Stimulated activated naive CD4-positive, alpha-beta T cell treated with Interleukin-2 at 50 U/mL for 16 hours (primary cell): ENCODE measurements at regions not wholly inside any gene's neighbourhood (a gene's known extent, or its start where the extent isn't known, plus 50 kb on each side); places are given as distances from the start of the nearest gene placed in this dataset.

Experiments used
- DNase-seq: peaks from one replicate; lab custom pipeline; 2025; lab: John Stamatoyannopoulos, UW

- no peak for DNase-seq
These were observed 408.6 kb downstream of the GALR1 start for GRCh38 chr18:77658299-77658662.

GRCh38 chr18:77658751-77659448 is 409.3 kb downstream of the GALR1 start:
- no peak for DNase-seq

- DNase-seq: no peak
These were observed 417.0 kb downstream of the GALR1 start for GRCh38 chr18:77666613-77667012.

GRCh38 chr18:77668219-77668618 is 418.6 kb downstream of the GALR1 start:
- no peak for DNase-seq

- DNase-seq: no peak
These were observed 419.7 kb downstream of the GALR1 start for GRCh38 chr18:77669331-77669730.

GRCh38 chr18:77671456-77672167 is 422.0 kb downstream of the GALR1 start:
- no peak for DNase-seq

- DNase-seq: no peak
These were observed 427.3 kb downstream of the GALR1 start for GRCh38 chr18:77676910-77677309.

GRCh38 chr18:77677536-77677935 is 427.9 kb downstream of the GALR1 start:
- DNase-seq: no peak

GRCh38 chr18:77679869-77680268 is 430.2 kb downstream of the GALR1 start:
- no peak for DNase-seq

GRCh38 chr18:77700051-77700450 is 450.4 kb downstream of the GALR1 start:
- DNase-seq: no peak

- no peak for DNase-seq
These were observed 452.3 kb downstream of the GALR1 start for GRCh38 chr18:77701977-77702376.

- DNase-seq: no peak
These were observed 453.0 kb downstream of the GALR1 start for GRCh38 chr18:77702686-77703085.

- DNase-seq: no peak
These were observed 455.7 kb downstream of the GALR1 start for GRCh38 chr18:77705301-77705700.

GRCh38 chr18:77708826-77709506 is 459.3 kb downstream of the GALR1 start:
- DNase-seq: no peak

- DNase-seq: no peak
These were observed 461.4 kb downstream of the GALR1 start for GRCh38 chr18:77711096-77711495.

- DNase-seq: no peak
These were observed 465.1 kb downstream of the GALR1 start for GRCh38 chr18:77714716-77715115.

GRCh38 chr18:77716282-77716681 is 466.6 kb downstream of the GALR1 start:
- no peak for DNase-seq

GRCh38 chr18:77733292-77733903 is 483.8 kb downstream of the GALR1 start:
- no peak for DNase-seq

GRCh38 chr18:77736842-77737241 is 487.2 kb downstream of the GALR1 start:
- no peak for DNase-seq

- DNase-seq: no peak
These were observed 487.8 kb downstream of the GALR1 start for GRCh38 chr18:77737405-77737804.

GRCh38 chr18:77749089-77749488 is 499.4 kb downstream of the GALR1 start:
- DNase-seq: no peak

- DNase-seq: no peak
These were observed 500.4 kb downstream of the GALR1 start for GRCh38 chr18:77750006-77750405.
